GM12872 (cell line): ENCODE measurements at regions not wholly inside any gene's neighbourhood (a gene's known extent, or its start where the extent isn't known, plus 50 kb on each side); places are given as distances from the start of the nearest gene placed in this dataset.

Experiments used
- TF ChIP-seq, protein P1 (sequence below): IDR thresholded peaks from 3 replicates; pipeline ENCODE4 v1.5.1; 2011; ENCODE audit warnings: low read depth, mild to moderate bottlenecking, low read length, moderate library complexity; ENCODE audit not compliant: insufficient read depth

DNA sequence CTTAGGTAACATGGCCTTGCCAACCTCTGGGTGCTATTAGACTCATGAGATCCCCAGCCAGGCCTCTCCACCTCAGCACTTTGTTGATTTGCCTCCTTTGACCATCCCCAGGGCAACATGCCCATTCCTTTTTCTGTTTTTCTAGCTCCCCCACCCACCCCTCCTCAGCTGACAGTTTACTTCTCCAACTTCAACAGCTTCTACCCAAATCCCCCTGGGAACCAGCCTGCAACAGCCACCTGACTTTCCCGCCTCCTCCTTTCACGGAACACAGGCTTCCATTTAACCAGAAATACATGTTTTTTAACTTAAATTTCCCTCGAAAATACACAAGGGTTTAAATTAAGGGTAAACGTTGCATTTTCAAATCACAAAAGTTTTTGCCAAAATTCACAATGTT is 117.3 kb downstream of the DLEU7 start:
- TF ChIP-seq, protein P1, sequence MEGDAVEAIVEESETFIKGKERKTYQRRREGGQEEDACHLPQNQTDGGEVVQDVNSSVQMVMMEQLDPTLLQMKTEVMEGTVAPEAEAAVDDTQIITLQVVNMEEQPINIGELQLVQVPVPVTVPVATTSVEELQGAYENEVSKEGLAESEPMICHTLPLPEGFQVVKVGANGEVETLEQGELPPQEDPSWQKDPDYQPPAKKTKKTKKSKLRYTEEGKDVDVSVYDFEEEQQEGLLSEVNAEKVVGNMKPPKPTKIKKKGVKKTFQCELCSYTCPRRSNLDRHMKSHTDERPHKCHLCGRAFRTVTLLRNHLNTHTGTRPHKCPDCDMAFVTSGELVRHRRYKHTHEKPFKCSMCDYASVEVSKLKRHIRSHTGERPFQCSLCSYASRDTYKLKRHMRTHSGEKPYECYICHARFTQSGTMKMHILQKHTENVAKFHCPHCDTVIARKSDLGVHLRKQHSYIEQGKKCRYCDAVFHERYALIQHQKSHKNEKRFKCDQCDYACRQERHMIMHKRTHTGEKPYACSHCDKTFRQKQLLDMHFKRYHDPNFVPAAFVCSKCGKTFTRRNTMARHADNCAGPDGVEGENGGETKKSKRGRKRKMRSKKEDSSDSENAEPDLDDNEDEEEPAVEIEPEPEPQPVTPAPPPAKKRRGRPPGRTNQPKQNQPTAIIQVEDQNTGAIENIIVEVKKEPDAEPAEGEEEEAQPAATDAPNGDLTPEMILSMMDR: no peak

GRCh38 chr13:50729177-50729576 is 114.3 kb downstream of the DLEU7 start:
- TF ChIP-seq, protein P1: no peak

GRCh38 chr13:50730496-50731351 is 112.8 kb downstream of the DLEU7 start:
- TF ChIP-seq, protein P1: no peak

- TF ChIP-seq, protein P1: no peak
Measured at GRCh38 chr13:50731400-50731799, 112.1 kb downstream of the DLEU7 start.

DNA sequence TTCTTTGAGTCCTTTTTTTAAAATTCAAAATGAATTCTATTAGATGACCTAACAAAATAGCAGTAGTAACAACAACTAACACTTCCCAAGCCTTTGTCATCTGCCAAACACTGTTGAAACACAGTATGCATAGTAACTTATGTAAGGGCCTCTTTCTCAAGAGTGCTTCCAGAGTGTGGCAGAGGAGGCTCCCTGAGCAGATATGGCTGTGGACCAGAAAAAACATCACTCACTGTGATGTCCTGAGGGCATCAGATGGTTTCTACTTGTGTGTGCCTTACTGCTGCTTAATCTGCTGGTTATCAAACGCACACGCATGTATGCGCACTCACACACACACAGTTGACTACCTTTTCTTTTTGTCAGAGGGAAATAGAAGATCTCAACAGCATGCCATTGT is 110.8 kb downstream of the DLEU7 start:
- TF ChIP-seq, protein P1: no peak

GRCh38 chr13:50733392-50733791 is 110.1 kb downstream of the DLEU7 start:
- TF ChIP-seq, protein P1: no peak

DNA sequence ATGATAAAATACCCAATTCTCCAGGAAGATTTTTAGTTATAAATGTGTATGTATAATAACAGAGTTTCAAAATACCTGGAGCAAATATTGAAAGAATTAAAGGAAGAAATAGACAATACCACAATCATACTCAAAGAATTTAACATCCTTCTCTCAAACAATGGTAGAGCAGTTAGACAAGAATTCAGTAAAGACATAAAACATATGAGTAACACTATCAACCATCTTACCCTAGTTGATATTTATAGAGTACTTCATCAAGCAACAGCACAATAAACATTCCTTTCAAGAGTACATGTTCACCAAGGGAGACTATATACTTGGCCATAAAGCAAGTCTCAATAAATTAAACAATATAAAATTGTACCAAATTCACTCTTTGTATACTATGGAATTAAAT is 108.4 kb downstream of the DLEU7 start:
- TF ChIP-seq, protein P1: no peak
